HG03045 (cell line): ENCODE measurements at regions not wholly inside any gene's neighbourhood (a gene's known extent, or its start where the extent isn't known, plus 50 kb on each side); places are given as distances from the start of the nearest gene placed in this dataset.
"Not testable (repeated sequence)": the region's sequence is repeated elsewhere in the genome, so short reads cannot be mapped to it uniquely, and the experiment has no call there.

Experiments used
- ATAC-seq: cut with Tn5 transposase; IDR thresholded peaks from one replicate; pipeline ENCODE4 v1.9.1; 2021; ENCODE audit warnings: mild to moderate bottlenecking, moderate library complexity; ENCODE audit not compliant: unreplicated experiment

DNA sequence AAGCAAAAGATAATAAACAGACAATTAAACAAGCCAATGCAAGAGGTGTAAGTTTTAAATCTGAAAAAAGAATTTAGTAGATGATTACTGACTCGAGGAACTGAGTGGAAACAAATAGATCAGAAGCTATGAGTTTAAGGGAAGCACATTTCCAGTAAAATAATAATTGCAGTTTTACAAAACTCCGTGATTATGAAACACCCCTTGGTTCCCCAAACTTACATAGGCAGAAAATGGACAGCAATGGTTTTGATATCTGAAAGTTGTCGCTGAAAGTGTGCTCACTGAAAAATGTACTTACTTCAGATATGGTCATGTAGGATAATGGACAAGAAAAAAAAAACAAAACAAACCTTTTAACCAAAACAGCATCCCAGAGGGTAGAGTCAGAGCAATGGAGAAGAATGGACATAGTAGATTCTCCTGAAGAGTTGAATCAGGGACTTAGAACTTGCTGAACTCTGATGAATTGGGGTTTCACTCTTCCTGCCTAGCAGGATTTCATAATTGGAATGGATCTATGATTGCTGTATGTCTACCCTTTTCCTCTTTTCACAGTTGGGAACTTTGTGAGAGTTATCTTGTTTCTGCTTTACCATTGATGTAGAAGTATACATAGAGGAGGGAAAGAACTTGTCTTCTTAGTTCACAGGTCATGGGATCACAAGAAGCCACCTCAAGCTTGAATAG is 305.6 kb upstream of the ZEB2 start:
- no peak for ATAC-seq

DNA sequence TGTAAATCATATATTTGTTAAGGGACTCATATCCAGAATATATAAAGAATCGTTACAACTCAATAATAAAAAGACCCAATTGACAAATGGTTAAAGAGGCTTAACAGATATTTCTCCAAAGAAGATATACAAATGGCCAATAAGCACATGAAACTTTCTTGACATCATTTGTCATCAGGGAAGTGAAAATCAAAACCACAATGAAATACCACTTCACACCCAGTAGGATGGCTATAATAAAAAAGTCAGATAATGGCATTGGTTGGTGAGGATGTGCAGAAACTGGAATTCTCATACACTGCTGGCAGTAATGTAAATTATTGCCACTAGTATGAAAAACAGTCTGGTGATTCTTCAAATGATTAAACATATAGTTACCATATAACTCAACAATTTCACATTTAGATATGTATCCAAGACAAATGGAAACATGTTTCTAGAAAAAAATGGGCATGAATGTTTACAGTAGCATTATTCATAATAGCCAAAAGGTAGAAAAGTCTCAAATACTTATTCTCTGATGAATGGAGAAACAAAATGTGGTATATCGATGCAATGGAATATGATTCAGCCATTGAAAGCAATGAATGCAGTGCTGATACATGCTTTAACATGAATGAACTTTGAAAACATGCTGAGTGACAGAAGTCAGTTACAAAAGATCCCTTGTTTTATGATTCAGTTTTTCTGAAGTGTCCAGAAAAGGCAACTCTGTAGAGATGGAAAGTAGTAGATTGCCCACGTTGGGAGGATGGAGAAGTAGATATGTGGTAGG is 304.6 kb upstream of the ZEB2 start:
- no peak for ATAC-seq

DNA sequence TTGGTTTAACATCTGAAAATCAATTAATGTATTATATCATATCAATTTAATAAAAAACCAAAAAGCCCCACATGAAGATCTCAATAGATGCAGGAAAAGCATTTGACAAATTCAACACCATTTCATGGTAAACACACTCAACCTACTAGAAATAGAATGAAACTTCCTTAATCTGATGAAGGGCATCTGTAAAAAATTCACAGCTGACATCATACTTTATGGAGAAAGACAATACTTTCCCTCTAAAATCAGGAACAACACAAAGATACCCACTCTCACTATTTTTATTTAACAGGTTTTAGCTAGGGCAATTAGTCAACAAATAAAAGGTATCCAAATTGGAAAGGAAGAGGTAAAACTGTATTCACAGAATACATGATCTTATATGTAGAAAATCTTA is 303.0 kb upstream of the ZEB2 start:
- ATAC-seq, result no peak

DNA sequence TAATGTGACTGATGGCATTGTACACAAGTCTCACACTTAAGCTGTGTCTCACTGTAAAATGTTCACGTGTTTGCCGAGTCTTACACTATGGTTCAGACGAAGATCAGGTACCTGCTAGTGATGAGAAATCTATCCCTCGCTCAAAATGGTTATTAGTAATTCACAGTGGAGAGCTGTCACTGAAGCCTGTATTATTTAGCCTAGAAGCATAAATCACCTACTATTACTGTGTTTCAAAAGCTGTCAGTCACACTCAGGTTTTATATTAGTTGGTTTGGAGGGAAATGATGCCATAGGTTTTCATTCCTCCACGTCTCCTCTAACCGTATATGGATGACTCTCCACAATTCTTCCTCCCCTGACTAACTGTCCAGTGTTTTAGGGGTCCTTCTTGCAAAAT is 292.4 kb upstream of the ZEB2 start:
- ATAC-seq, result no peak

- no peak for ATAC-seq
These were observed 281.8 kb upstream of the ZEB2 start for GRCh38 chr2:144801766-144802165.

DNA sequence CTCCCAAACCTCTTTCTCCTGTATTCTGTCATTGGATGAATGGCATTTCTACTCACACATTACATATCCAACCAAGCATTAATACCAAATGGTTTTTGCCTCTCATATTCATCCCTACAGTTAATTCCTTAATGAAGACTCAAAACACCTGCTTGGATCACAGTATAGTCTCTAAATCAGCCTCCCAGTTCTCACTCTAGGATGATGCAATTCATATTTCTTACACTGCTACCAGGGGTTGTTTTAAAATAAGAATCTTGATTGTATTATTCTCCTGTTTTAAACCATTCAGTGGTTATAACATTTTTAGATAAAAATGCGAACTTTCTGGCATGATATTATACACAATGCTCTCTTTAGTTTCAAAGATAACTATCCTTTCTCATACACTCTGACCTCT is 281.4 kb upstream of the ZEB2 start:
- ATAC-seq, result no peak

DNA sequence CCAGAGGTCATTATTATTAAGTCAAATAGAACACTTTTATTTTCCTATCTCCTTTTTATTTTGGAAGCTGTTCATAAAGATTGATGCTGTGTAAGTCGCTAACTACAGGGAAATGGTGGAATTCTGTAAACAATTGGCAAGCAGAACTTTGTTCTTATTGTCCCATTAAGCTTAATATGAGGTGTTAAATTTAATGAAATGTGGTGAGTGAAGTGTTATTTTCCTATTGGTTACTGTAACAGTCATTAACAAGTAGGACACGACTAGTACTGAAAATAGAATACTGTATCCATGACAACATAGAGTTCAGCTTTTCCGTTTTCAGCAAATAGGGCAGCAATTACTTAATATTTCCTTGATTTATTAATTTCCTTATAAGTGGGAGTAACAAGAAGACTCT is 279.1 kb upstream of the ZEB2 start:
- no peak for ATAC-seq

- ATAC-seq, result no peak
These were observed 278.1 kb upstream of the ZEB2 start for GRCh38 chr2:144798034-144798433.

DNA sequence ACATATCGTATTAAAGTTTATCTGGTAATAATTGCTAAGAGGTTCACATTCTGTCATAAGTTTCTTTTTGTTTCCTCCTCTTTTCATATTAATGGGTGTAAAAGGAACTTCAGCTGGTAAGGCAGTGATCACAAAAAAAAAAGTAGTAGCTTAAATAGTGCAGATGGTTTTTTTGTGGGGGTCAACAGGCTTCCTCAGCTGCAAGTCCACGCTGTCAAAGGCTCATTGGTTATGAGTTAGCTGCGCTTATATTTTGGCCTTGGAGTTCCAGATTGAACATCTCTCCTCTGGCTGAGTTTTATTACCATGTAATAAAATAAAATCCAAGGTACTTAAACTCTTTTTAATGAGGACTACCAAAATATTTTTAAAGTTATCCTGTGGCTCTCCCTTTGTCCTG is 277.0 kb upstream of the ZEB2 start:
- ATAC-seq, result no peak

- no peak for ATAC-seq
These were observed 276.2 kb upstream of the ZEB2 start for GRCh38 chr2:144796164-144796563.

GRCh38 chr2:144785253-144785652 is 265.3 kb upstream of the ZEB2 start:
- no peak for ATAC-seq

DNA sequence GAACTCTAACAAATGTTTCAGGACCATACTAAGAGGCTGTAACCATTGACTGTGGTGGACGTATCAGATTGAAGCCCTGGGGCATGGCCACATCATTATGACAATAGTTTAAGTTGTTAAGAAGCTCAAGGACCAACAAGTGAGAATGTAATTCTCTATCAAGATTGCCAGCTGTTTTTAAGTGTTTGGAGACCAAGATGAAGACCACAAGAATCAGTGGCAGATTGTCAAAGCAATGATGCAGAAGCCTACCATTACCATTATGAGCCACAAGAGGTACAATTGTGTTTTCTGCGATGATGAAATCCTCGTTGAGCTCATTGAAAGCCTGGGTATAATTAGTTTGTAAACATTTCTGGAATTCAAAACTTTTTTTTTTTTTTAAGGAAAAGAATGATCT is 261.1 kb upstream of the ZEB2 start:
- ATAC-seq, result no peak

DNA sequence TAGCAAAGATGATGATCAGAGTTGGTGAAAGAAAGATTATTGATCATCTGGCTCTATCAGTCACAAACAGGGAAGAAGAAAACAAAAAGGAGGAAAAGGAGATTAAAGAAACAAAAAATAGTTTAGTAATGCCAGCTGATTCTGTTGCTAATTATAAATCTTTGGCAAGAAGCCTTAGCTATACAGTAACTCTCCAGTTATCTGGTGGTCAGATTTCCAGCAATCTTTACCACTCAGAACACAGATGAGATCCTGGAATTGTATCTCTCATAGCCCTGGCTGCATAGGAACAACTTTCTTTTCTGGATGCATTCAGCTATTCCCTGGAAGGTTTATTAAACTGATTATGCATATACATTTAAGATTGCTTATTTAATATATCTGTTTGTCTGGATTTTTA is 256.8 kb upstream of the ZEB2 start:
- no peak for ATAC-seq

- ATAC-seq, result no peak
These were observed 254.9 kb upstream of the ZEB2 start for GRCh38 chr2:144774809-144775208.

GRCh38 chr2:144771348-144771747 is 251.4 kb upstream of the ZEB2 start:
- ATAC-seq, result no peak

- no peak for ATAC-seq
These were observed 250.8 kb upstream of the ZEB2 start for GRCh38 chr2:144770616-144771230.

GRCh38 chr2:144760939-144761338 is 241.0 kb upstream of the ZEB2 start:
- ATAC-seq, result not testable (repeated sequence)

DNA sequence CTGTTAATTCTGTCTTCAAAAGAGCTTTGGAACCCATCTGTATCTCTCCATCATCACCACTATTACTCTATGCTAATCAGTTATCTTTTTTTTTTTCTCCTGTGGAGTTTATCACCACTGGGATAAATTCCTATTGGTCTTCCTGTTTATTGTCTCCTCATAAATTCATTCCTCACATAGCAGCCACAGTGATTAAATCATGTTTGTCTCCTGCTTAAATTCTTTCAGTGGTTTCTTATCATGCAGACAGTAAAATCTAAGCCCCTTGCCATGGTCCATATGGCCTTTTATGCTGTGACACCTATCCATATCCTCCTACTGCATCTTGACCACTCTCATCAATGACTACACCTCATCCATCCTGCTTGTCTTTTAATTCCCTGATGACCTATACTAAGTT is 239.8 kb upstream of the ZEB2 start:
- ATAC-seq, result no peak

GRCh38 chr2:144758196-144758595 is 238.3 kb upstream of the ZEB2 start:
- not testable (repeated sequence) for ATAC-seq

DNA sequence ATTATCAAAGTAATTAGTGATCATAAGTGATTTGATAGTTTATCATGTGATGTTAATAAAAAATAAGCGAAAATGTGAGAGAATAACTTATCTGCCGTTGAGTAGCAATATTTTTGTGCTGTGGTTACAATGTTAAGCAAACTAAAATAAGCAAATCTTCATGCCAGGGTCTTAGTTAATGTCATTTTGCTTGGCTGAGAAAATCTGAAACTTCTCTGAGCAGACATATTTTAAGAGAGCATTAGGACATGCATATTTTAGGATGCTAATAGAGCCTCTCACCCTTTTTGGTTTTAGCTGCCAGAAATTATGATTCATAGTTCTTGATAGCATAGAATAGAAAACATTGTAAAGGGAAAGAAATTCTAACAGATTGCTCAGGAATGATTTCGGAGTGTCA is 233.5 kb upstream of the ZEB2 start:
- no peak for ATAC-seq

GRCh38 chr2:144751142-144751905 is 231.4 kb upstream of the ZEB2 start:
- no peak for ATAC-seq
